Endodermal cell (in vitro differentiated cells): ENCODE measurements at regions not wholly inside any gene's neighbourhood (a gene's known extent, or its start where the extent isn't known, plus 50 kb on each side); places are given as distances from the start of the nearest gene placed in this dataset.
A peak's percentile ranks its signal among the peaks of the same experiment; 100 is the strongest.
"Not testable (repeated sequence)": the region's sequence is repeated elsewhere in the genome, so short reads cannot be mapped to it uniquely, and the experiment has no call there.

Experiments
- DNase-seq: peaks from one replicate; pipeline ENCODE4 v3.0.0-alpha.2; 2017
- H3K27ac ChIP-seq: 2 replicates; pipeline ENCODE4 v1.5.1; 2013; ENCODE audit warnings: mild to moderate bottlenecking, low read depth, low read length, moderate library complexity
- H3K27me3 ChIP-seq: 2 replicates; pipeline ENCODE4 v1.6.1; 2013; ENCODE audit warnings: mild to moderate bottlenecking, low read length, moderate library complexity; ENCODE audit not compliant: insufficient read depth, control insufficient read depth, poor library complexity, severe bottlenecking
- H3K36me3 ChIP-seq: 2 replicates; pipeline ENCODE4 v1.7.0; 2013; ENCODE audit warnings: mild to moderate bottlenecking, low read length, moderate library complexity; ENCODE audit not compliant: control insufficient read depth, insufficient read depth
- H3K4me1 ChIP-seq: one replicate; pipeline ENCODE4 v1.7.0; 2013; ENCODE audit warnings: low read length; ENCODE audit not compliant: control insufficient read depth, insufficient read depth
- H3K4me3 ChIP-seq: 2 replicates; pipeline ENCODE4 v1.5.1; 2013; ENCODE audit warnings: mild to moderate bottlenecking, low read length, moderate library complexity
- H3K9ac ChIP-seq: 2 replicates; pipeline ENCODE4 v1.6.1; 2013; ENCODE audit warnings: mild to moderate bottlenecking, low read length, moderate library complexity; ENCODE audit not compliant: poor library complexity, severe bottlenecking; ENCODE audit errors: extremely low read depth
- H3K9me3 ChIP-seq: 2 replicates; pipeline ENCODE4 v1.6.1; 2013; ENCODE audit warnings: mild to moderate bottlenecking, low read length, moderate library complexity; ENCODE audit not compliant: control insufficient read depth
- H3K27ac Mint-ChIP-seq: 2 replicates; pipeline ENCODE4 v1.8.0; 2020; ENCODE audit warnings: mixed read lengths
- H3K27me3 Mint-ChIP-seq: 2 replicates; pipeline ENCODE4 v1.8.0; 2021; ENCODE audit warnings: mild to moderate bottlenecking, mixed read lengths; ENCODE audit not compliant: insufficient read depth
- H3K36me3 Mint-ChIP-seq: 2 replicates; pipeline ENCODE4 v1.8.0; 2020; ENCODE audit warnings: low read depth, mixed read lengths
- H3K4me1 Mint-ChIP-seq: 2 replicates; pipeline ENCODE4 v1.8.0; 2020; ENCODE audit warnings: mixed read lengths
- H3K4me3 Mint-ChIP-seq: 2 replicates; pipeline ENCODE4 v1.8.0; 2020; ENCODE audit warnings: mild to moderate bottlenecking, moderate library complexity, mixed read lengths
- H3K9me3 Mint-ChIP-seq: 2 replicates; pipeline ENCODE4 v1.8.0; 2020; ENCODE audit warnings: mild to moderate bottlenecking, mixed read lengths
- CTCF ChIP-seq: fragments of 200-600 bp; sonication (generic); conservative IDR thresholded peaks from 2 replicates; pipeline ENCODE4 v1.5.0; 2021; ENCODE audit warnings: antibody characterized with exemption, mild to moderate bottlenecking
- WGBS, 2 experiments: methylation state at CpG; one replicate each; pipeline versions ENCODE4 v1.1.5 to v1.1.7; 2013; ENCODE audit warnings: missing lambda C conversion rate in 2 of 2, mixed read lengths in 1 of 2; ENCODE audit not compliant: insufficient coverage in 1 of 2, insufficient read length in 1 of 2; 5-methylcytosine and 5-hydroxymethylcytosine counted together

- Mint-ChIP-seq H3K4me3 (no peak overlapping the region), H3K4me1 (no peaks in the 10 kb centered on the region), H3K36me3 (peaks cover 15% of the 10 kb centered on the region), H3K9me3 (peaks cover 37% of the 10 kb centered on the region), H3K27me3 (no peaks in the 10 kb centered on the region), H3K27ac (no peak overlapping the region)
- Histone ChIP-seq H3K9me3 (peaks cover 16% of the 10 kb centered on the region), H3K4me1 (no peaks in the 10 kb centered on the region), H3K36me3 (no peaks in the 10 kb centered on the region), H3K27ac (no peak overlapping the region), H3K27me3 (no peaks in the 10 kb centered on the region), H3K4me3 (no peak overlapping the region), H3K9ac (no peak overlapping the region)
- peak; percentile 7 for DNase-seq
- 60 to 64% methylated on average over 1 to 4 of the region's 5 CpGs for WGBS, 2 experiments
- no peak for TF ChIP-seq CTCF
Observed at GRCh38 chr14:105682956-105683570, 156.7 kb downstream of the TMEM121 start.

DNA sequence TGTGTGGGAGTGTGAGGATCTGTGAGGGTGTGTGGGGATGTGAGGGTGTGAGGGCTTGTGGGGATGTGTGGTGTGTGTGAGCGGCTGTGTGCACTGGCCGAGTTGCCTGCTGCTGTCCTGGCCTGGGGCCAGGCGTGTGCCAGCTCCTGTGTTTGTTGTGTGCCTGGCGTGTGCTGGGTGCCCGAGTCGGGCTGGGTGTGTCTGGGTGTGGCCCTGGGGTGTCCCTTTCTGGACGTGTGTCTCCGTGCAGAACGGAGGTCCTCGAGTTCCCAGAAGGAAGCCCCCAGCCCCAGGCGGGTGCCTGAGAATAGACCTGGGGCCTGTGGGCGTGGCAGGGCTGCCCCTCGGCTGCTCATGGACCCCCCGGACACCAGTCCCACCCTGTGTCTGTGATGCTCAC is 157.7 kb downstream of the TMEM121 start:
- H3K27ac Mint-ChIP-seq, H3K27ac ChIP-seq, H3K36me3 ChIP-seq, H3K4me3 ChIP-seq, H3K9ac ChIP-seq, H3K27me3 Mint-ChIP-seq, H3K4me1 Mint-ChIP-seq, H3K4me3 Mint-ChIP-seq, H3K27me3 ChIP-seq, H3K4me1 ChIP-seq: not testable (repeated sequence)
- H3K36me3 Mint-ChIP-seq = peaks cover 15% of the 10 kb centered on the region
- WGBS, 2 experiments = 80% methylated on average over 2 to 11 of the region's 14 CpGs
- peak; percentile 1 for DNase-seq
- peaks cover 39% of the 10 kb centered on the region for H3K9me3 Mint-ChIP-seq
- H3K9me3 ChIP-seq = peaks cover 21% of the 10 kb centered on the region

GRCh38 chr14:105684597-105684996 is 158.2 kb downstream of the TMEM121 start:
- H3K27me3 Mint-ChIP-seq, H3K4me3 ChIP-seq, H3K4me3 Mint-ChIP-seq, H3K4me1 ChIP-seq, H3K4me1 Mint-ChIP-seq, H3K27ac ChIP-seq, H3K27me3 ChIP-seq, H3K36me3 ChIP-seq, H3K27ac Mint-ChIP-seq, H3K9ac ChIP-seq: not testable (repeated sequence)
- peak; percentile 6 for DNase-seq
- peaks cover 15% of the 10 kb centered on the region for H3K36me3 Mint-ChIP-seq
- peaks cover 26% of the 10 kb centered on the region for H3K9me3 ChIP-seq
- peaks cover 42% of the 10 kb centered on the region for H3K9me3 Mint-ChIP-seq
- WGBS, 2 experiments = 71% methylated on average over 7 of the region's 8 CpGs; no CpG with 5 or more reads in 1 of the 2 experiments

- no peaks in the 10 kb centered on the region for H3K36me3 ChIP-seq
- no peak overlapping the region for H3K27ac Mint-ChIP-seq
- H3K4me1 ChIP-seq = no peaks in the 10 kb centered on the region
- no peak overlapping the region for H3K27ac ChIP-seq
- peak; percentile 1 for DNase-seq
- peaks cover 46% of the 10 kb centered on the region for H3K9me3 Mint-ChIP-seq
- H3K4me3 Mint-ChIP-seq = no peak overlapping the region
- WGBS, 2 experiments = 90% methylated on average over 2 of the region's 2 CpGs; no CpG with 5 or more reads in 1 of the 2 experiments
- H3K4me3 ChIP-seq = no peak overlapping the region
- H3K27me3 Mint-ChIP-seq = no peaks in the 10 kb centered on the region
- H3K36me3 Mint-ChIP-seq = peaks cover 15% of the 10 kb centered on the region
- H3K27me3 ChIP-seq = no peaks in the 10 kb centered on the region
- TF ChIP-seq CTCF = no peak
- H3K4me1 Mint-ChIP-seq = no peaks in the 10 kb centered on the region
- no peak overlapping the region for H3K9ac ChIP-seq
- peaks cover 30% of the 10 kb centered on the region for H3K9me3 ChIP-seq
Observed at GRCh38 chr14:105685003-105685402, 158.6 kb downstream of the TMEM121 start.

DNA sequence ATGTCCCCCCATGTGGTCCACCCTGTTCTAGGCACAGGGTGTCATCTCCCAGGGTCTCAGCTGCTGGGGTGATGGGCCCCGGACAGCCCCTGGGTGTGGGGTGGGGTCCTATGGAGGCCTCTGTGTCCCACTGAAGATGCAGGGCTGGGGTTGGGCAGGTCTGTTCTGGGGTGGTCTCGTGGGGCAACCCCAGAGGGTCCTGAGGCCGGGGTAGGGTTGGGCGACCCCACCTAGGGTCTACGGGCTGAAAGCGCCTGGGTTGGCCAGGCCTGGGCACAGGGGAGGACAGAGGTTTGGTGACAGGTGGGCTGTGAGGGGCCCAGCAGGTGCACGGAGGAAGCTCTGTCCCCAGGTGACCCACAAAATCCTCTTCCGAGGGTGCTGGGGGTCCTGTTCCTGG is 159.2 kb downstream of the TMEM121 start:
- not testable (repeated sequence) for H3K27me3 ChIP-seq, H3K9ac ChIP-seq, H3K4me3 Mint-ChIP-seq, H3K27ac Mint-ChIP-seq, DNase-seq, H3K27ac ChIP-seq, H3K27me3 Mint-ChIP-seq, H3K36me3 ChIP-seq, H3K4me3 ChIP-seq, H3K4me1 ChIP-seq, H3K4me1 Mint-ChIP-seq
- Mint-ChIP-seq H3K9me3 (peaks cover 52% of the 10 kb centered on the region), H3K36me3 (peaks cover 15% of the 10 kb centered on the region)
- 81% methylated on average over 2 of the region's 8 CpGs; no CpG with 5 or more reads in 1 of the 2 experiments for WGBS, 2 experiments
- H3K9me3 ChIP-seq = peaks cover 36% of the 10 kb centered on the region

- H3K36me3 Mint-ChIP-seq = peaks cover 15% of the 10 kb centered on the region
Observed at GRCh38 chr14:105686050-105686449, 159.7 kb downstream of the TMEM121 start.

More at GRCh38 chr14:105686050-105686449, 159.7 kb downstream of the TMEM121 start:
- H3K4me1 Mint-ChIP-seq, H3K4me3 ChIP-seq, H3K27ac ChIP-seq, H3K27ac Mint-ChIP-seq, H3K9ac ChIP-seq, H3K27me3 Mint-ChIP-seq, H3K36me3 ChIP-seq, H3K4me3 Mint-ChIP-seq, H3K27me3 ChIP-seq, DNase-seq, H3K4me1 ChIP-seq: not testable (repeated sequence)
- H3K9me3 Mint-ChIP-seq = peaks cover 56% of the 10 kb centered on the region
- peaks cover 41% of the 10 kb centered on the region for H3K9me3 ChIP-seq
- WGBS, 2 experiments = 40% methylated on average over 2 of the region's 7 CpGs; no CpG with 5 or more reads in 1 of the 2 experiments
